ENCODE measurements at regions not wholly inside any gene's neighbourhood (a gene's known extent, or its start where the extent isn't known, plus 50 kb on each side); places are given as distances from the start of the nearest gene placed in this dataset.

- no peak for DNase-seq (ENCODE audit: low read depth)
- no peak overlapping the region for H3K4me3 ChIP-seq (ENCODE audit: low read depth, low read length)
- no peak for TF ChIP-seq CTCF (conservative IDR thresholded peaks at IDR 0.05; ENCODE audit: low read depth, low read length)
Observed at GRCh38 chr1:30068787-30069472, 654.5 kb downstream of the MATN1 start.

GRCh38 chr1:30064547-30064946, 658.8 kb downstream of the MATN1 start:
- TF ChIP-seq CTCF (conservative IDR thresholded peaks at IDR 0.05; ENCODE audit: low read depth, low read length) = no peak
- no peak for DNase-seq (ENCODE audit: low read depth)
- no peak overlapping the region for H3K4me3 ChIP-seq (ENCODE audit: low read depth, low read length)

- H3K4me3 ChIP-seq (ENCODE audit: low read depth, low read length) = no peak overlapping the region
- DNase-seq (ENCODE audit: low read depth) = no peak
- no peak for TF ChIP-seq CTCF (conservative IDR thresholded peaks at IDR 0.05; ENCODE audit: low read depth, low read length)
Observed at GRCh38 chr1:30063621-30064280, 659.6 kb downstream of the MATN1 start.

- no peak for DNase-seq (ENCODE audit: low read depth)
- H3K4me3 ChIP-seq (ENCODE audit: low read depth, low read length) = no peak overlapping the region
- TF ChIP-seq CTCF (conservative IDR thresholded peaks at IDR 0.05; ENCODE audit: low read depth, low read length) = no peak
Observed at GRCh38 chr1:30061292-30062220, 661.8 kb downstream of the MATN1 start.

GRCh38 chr1:30060738-30061137, 662.6 kb downstream of the MATN1 start:
- no peak overlapping the region for H3K4me3 ChIP-seq (ENCODE audit: low read depth, low read length)
- no peak for TF ChIP-seq CTCF (conservative IDR thresholded peaks at IDR 0.05; ENCODE audit: low read depth, low read length)
- DNase-seq (ENCODE audit: low read depth) = no peak

GRCh38 chr1:30058970-30059369, 664.4 kb downstream of the MATN1 start:
- H3K4me3 ChIP-seq (ENCODE audit: low read depth, low read length) = no peak overlapping the region
- peak; percentile 62 for DNase-seq (ENCODE audit: low read depth)
- no peak for TF ChIP-seq CTCF (conservative IDR thresholded peaks at IDR 0.05; ENCODE audit: low read depth, low read length)

All from choroid plexus epithelial cell (primary cell).